HG02798 (cell line): ENCODE measurements at regions not wholly inside any gene's neighbourhood (a gene's known extent, or its start where the extent isn't known, plus 50 kb on each side); places are given as distances from the start of the nearest gene placed in this dataset.
"Not testable (repeated sequence)": the region's sequence is repeated elsewhere in the genome, so short reads cannot be mapped to it uniquely, and the experiment has no call there.

Source experiments
- ATAC-seq: cut with Tn5 transposase; IDR thresholded peaks from one replicate; pipeline ENCODE4 v1.9.1; 2021; ENCODE audit warnings: mild to moderate bottlenecking; ENCODE audit not compliant: unreplicated experiment, poor library complexity

DNA sequence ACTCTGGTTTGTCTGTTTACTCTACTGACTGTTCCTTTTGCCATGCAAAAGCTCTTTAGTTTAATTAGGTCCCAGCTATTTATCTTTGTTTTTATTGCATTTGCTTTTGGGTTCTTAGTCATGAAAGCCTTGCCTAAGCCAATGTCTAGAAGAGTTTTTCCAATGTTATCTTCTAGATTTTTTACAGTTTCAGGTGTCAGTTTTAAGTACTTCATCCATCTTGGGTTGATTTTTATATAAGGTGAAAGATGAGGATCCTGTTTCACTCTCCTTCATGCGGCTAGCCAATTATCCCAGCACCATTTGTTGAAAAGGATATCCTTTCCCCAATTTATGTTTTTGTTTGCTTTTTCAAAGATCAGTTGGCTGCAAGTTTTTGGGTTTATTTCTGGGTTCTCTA, 1100.5 kb upstream of the ALCAM start:
- ATAC-seq, result not testable (repeated sequence)

DNA sequence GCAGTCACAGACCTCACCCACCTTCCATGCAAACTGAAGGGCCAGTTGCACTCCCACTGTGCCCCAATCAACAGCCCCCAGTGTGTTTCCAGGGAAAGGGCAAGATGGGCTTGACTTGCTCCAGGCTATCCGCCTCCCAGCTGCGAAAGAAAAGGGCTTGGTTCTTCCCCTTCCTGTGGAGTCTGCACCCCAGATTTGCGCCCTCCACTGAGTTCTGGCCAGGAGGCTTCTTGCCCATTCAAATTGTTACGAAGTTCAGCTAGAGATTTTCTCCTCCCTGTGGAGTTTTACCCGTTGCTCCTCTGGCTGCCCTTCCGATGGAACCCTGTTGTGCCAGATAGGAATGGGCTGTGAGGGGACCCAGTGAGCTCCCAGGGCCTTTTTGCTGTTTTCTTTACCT, 1096.9 kb upstream of the ALCAM start:
- ATAC-seq, result no peak

DNA sequence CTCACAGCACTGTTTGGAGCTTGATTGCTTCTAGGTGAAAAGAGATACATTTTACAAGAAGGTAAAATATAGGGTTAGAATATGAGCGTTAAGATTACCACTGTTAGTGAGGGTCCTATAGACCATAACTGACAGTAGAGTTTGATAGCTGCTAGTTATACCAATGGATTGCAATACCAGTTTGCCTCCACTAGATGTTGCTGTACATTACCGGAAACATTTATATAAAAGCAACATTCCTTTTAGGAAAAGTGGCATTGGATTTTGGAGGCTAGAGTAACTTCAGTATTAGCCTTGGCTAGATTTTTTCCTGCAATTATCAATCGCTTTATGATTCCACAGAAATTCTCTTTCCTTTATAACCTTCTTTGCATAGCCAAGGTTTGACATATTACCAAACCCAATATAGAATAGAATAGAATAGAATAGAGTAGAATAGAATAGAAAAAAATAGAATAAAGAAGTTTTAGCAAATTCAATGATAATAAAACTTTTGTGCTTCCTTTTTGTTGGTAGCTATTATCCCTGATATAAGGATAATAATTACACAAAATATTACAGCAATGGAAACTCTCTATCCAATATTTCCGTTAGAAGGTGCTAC, 1093.6 kb upstream of the ALCAM start:
- ATAC-seq, result peak; percentile 74

DNA sequence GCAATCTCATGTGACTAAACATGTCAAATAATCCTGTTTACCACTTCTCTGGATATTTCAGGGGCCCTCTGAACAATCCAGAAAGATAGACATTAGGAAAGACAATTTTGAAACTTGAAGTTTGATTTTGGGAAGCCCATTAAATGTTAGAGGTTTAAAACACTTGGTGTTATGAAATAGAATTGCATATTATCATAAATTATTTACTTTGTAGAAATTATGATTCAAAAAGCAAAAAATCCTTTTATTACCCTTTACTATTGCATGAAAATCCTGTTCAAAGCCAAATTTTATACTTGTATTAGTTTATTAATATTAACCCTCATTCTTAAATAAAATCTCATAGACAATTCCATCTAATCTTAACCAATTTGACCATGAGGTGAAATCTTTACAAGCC, 1091.5 kb upstream of the ALCAM start:
- no peak for ATAC-seq

DNA sequence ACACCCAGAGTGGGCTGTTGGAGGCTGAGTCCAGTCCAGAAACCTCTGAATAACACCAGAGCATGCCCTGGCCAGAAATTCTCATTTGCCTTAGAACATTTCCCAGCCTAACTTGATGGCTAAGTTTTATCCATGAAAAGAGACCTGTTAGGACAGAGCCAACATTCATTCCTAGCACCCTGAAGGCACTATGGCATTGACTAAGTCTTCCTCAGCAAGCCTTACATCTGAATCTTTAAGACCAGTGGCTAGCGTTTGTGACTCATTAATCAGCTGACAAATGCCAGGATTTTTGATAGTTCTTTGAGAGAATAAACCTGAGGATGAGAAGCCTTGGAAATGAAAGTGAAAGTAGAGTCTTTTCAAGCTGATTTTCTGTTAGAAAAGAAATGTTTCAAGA, 1087.1 kb upstream of the ALCAM start:
- ATAC-seq, result no peak

- no peak for ATAC-seq
Measured at GRCh38 chr3:104281713-104282112, 1085.0 kb upstream of the ALCAM start.

DNA sequence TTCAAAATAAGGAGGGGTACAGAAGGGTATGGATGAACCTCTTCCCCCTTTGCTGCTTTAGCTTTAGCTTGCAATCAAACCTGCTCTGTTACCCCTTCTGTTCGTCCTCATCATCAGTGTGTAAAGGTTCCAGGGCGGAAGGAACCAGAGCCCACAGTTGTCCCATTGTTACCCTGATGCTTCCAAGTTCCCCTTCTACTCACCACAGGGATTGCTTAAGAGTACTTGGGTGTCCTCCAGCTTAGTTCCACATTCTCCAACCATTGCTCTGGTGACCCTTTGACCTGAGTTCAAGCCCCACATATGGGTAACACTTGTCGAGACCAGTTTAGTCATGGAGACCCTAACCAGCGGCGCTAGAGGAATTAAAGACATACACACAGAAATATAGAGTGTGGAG, 1080.1 kb upstream of the ALCAM start:
- ATAC-seq, result no peak

GRCh38 chr3:104291437-104291851, 1075.3 kb upstream of the ALCAM start:
- ATAC-seq, result peak; percentile 77

- ATAC-seq, result peak; percentile 30
Measured at GRCh38 chr3:104291878-104292277, 1074.8 kb upstream of the ALCAM start.

GRCh38 chr3:104297617-104298016, 1069.1 kb upstream of the ALCAM start:
- no peak for ATAC-seq

DNA sequence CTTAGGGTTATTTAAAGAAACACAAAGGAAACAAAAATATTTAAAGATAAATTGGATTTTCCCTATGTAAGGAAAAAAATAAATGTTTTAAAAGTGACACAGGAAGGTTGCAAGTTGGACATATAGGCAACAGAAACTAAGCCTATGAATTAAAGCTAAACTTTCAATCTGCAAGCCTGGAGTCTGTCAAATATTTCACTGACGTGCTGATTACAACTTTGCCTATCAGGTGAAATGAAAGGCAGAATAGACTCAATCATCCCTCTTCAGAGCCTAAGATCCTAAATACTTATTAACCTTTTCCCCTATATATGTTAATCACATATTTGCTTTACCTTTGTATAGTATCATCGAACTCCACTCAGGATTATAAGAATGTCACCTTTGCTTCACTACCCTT, 1068.0 kb upstream of the ALCAM start:
- ATAC-seq, result no peak

GRCh38 chr3:104316118-104316517, 1050.6 kb upstream of the ALCAM start:
- ATAC-seq, result no peak

- no peak for ATAC-seq
Measured at GRCh38 chr3:104323226-104323625, 1043.5 kb upstream of the ALCAM start.

- no peak for ATAC-seq
Measured at GRCh38 chr3:104347291-104347690, 1019.4 kb upstream of the ALCAM start.

- no peak for ATAC-seq
Measured at GRCh38 chr3:104349836-104350235, 1016.9 kb upstream of the ALCAM start.

- ATAC-seq, result no peak
Measured at GRCh38 chr3:104353951-104354350, 1012.8 kb upstream of the ALCAM start.

GRCh38 chr3:104359546-104359945, 1007.2 kb upstream of the ALCAM start:
- ATAC-seq, result no peak

GRCh38 chr3:104360038-104360437, 1006.7 kb upstream of the ALCAM start:
- no peak for ATAC-seq

DNA sequence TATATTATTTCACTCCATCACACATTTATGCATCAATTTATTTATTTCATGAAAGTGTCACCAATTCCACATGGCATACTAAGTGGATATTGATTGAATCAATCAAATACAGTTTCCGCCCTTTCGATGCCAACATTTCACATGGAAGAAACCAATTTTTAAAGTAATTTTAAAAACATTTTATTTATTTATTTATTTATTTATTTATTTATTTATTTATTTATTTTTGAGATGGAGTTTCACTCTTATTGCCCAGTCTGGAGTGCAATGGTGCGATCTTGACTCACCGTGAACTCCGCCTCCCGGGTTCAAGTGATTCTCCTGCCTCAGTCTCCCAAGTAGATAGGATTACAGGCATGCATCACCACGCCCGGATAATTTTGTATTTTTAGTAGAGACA, 1005.0 kb upstream of the ALCAM start:
- ATAC-seq, result not testable (repeated sequence)

GRCh38 chr3:104362319-104362718, 1004.4 kb upstream of the ALCAM start:
- ATAC-seq, result no peak

GRCh38 chr3:104367000-104367399, 999.7 kb upstream of the ALCAM start:
- ATAC-seq, result no peak

DNA sequence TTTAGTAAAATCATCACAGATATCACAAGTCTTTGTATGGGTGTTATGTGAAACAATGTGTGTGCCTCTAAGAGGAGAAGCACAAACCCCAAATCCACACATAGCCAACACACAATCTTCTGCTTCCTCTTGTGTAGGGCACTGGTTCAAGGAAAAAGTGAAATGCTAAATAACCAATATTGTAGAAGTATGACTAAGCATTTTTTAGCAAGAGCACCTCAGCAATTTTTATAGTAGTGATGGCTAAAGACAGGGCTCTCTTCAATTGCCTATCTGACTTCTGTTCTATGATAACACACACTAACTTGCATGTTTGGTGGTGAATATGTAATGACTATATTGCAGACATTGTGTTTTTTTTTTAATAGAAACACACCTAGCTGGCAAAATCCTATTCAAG, 997.9 kb upstream of the ALCAM start:
- no peak for ATAC-seq

- no peak for ATAC-seq
Measured at GRCh38 chr3:104385421-104385820, 981.3 kb upstream of the ALCAM start.
